HG03025 (cell line): ENCODE measurements at regions not wholly inside any gene's neighbourhood (a gene's known extent, or its start where the extent isn't known, plus 50 kb on each side); places are given as distances from the start of the nearest gene placed in this dataset.
"Not testable (repeated sequence)": the region's sequence is repeated elsewhere in the genome, so short reads cannot be mapped to it uniquely, and the experiment has no call there.

Source experiments
- ATAC-seq: cut with Tn5 transposase; IDR thresholded peaks from one replicate; pipeline ENCODE4 v1.9.1; 2021; ENCODE audit warnings: mild to moderate bottlenecking, moderate library complexity; ENCODE audit not compliant: unreplicated experiment, low FRiP score

GRCh38 chr2:66186537-66186936, 248.4 kb upstream of the MEIS1 start:
- no peak for ATAC-seq

GRCh38 chr2:66185497-66186054, 249.3 kb upstream of the MEIS1 start:
- no peak for ATAC-seq

GRCh38 chr2:66177128-66177796, 257.7 kb upstream of the MEIS1 start:
- not testable (repeated sequence) for ATAC-seq

DNA sequence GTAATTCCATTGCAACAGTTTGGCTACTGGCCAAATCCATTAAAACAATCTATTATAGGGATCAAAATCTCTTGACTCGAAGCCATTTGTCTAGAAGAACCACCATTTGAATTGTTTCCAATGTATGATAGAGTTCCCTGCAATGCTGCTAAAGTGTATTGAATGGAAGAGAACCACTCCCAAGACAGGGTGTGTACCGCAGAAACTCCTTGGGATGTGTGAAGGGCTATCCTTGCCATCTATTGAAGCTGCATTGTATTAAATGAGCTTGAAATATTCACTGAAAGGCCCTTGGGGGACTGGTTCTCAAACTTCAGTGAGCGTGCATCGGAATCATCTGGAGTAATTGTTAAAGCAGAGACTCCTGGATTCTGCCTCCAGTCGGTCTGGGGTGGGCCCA, 260.4 kb upstream of the MEIS1 start:
- no peak for ATAC-seq

DNA sequence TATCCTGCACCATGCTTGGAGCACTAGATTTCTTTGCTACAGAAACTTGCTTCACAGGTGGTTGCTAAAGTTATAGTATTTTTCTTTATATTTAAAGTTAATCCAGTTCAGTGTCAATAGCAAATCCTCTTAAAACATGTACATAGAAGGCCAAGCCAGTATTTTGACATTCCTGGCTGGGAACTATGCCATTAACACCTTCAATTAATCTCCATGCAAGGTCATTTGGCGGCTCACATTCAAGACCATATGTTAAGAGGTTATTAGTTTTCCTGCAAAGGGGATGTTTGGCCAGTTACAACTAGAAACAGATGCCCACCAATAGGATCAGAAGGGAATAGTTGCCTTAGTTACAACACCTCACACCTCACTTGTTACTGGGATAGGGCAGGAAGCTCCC, 261.3 kb upstream of the MEIS1 start:
- ATAC-seq = no peak

DNA sequence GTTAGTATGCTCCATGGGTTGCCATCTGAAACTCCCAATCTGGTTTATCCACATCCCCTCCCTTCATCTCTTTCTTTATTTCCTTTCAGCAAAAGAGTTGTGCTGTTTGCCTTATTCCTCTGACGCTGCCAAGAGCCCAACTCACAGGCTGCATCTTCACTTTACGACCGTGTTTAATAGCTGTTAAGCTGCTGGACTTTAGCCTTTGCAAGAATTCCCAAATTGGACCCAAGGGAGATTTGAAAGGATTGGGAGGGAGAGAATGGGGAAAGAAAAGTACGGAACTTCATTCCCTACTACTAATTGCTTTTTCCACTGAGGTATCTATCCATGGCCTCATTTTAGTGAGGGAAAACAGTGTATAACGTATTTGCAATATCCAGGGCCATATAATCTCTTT, 263.4 kb upstream of the MEIS1 start:
- ATAC-seq = no peak

- ATAC-seq = no peak
Observed at GRCh38 chr2:66170744-66171330, 264.1 kb upstream of the MEIS1 start.

DNA sequence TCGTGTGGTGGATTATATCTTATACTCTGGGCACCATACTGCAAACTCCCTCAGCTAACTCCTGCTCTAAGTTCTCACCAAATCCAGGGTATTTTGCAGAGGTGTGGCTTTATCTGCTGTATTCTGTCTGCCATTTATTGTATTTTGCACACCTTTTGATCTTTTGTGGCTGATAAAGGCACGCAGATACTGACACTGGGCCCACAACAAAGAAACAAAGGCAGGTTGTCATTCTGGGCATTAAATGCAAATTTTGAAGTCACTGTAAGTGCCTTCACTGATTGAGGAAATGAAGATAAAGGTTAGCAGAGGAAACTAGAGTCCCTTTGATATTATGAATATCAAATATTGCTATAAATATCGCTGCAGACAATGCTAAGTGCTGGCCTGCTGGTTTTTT, 265.8 kb upstream of the MEIS1 start:
- ATAC-seq = no peak

DNA sequence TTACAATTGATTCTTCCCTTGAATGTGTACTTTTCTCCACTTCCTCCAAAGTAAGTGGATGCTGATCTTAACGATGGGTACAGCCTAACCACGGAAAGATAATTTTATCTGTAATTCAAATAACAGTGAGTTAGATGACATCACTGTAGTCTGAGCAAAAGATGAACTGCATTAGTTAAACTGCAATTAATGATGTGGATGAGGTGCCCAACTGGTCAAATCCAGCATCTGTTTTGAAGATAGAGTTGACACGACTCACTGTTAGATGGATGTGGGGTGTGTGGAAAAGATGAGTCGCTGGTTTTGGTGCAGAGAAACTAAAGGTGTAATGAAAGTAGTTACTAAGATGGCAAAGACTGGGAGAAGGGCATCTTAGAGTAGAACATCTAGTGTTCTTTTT, 270.5 kb upstream of the MEIS1 start:
- ATAC-seq = no peak

- no peak for ATAC-seq
Observed at GRCh38 chr2:66156171-66156570, 278.8 kb upstream of the MEIS1 start.

DNA sequence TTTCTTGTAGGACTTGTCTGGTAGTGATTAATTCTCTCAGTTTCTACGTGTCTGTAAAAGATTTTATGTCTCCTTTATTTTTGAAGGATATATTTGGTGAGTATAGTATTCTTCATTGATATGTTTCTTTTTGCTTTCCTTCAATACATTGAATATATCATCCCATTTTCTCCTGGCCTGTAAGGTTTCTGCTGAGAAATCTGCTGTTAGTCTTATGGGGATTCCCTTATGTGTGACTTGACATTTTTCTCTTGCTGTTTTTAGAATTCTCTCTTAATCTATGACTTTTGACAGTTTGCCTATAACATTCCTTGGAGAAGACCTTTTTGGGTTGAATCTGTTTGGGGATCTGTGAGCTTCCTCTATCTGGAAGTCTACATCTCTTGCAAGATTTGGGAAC, 281.0 kb upstream of the MEIS1 start:
- ATAC-seq = no peak

DNA sequence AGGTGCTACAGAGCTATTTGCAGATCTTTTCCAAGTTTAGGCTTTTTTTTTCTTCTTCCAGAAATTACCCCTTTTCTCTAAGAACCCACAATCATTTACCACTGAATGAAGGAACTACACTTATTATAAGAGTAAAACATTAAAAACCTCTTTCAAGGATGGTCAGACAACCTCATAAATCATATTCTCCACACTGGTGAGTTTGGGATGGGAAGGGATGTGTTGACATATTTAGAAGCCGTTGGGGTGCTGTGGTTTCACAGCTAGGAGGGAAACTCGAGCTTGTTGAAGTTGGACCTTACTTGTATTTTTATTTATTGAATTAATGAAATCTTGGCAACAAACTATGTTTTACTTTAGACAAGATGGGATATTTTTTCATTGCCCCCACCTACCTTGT, 289.4 kb upstream of the MEIS1 start:
- ATAC-seq = no peak

DNA sequence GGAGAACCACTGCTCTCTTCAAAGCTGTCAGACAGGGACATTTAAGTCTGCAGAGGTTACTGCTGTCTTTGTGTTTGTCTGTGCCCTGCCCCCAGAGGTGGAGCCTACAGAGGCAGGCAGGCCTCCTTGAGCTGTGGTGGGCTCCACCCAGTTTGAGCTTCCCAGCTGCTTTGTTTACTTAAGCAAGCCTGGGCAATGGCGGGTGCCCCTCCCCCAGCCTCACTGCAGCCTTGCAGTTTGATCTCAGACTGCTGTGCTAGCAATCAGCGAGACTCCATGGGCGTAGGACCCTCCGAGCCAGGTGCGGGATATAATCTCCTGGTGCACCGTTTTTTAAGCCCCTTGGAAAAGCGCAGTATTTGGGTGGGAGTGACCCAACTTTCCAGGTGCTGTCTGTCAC, 290.6 kb upstream of the MEIS1 start:
- not testable (repeated sequence) for ATAC-seq

DNA sequence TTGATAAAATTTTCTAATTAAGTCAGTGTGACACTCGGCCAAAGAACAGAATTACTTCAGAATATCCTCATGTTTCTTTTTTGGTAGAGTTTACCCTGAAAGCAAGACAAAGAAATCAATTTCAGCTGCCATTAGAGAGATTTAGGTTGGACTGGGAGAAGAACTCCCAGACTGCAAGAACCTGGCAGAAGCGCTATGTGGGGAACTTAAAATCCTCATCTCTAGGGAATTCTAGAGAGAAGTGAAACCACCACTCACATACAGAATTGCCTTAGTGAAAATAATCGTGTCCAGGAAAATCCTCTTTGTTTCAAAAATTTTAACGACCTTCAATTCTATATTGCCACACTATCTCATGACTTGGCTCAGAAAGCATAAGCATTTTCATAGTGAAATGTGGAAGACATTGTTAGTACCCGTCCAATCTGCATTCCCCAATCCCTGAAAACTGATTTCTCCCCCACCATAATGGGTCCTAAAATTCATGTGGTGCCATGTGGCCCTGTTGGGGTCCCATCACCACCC, 297.3 kb upstream of the MEIS1 start:
- no peak for ATAC-seq

DNA sequence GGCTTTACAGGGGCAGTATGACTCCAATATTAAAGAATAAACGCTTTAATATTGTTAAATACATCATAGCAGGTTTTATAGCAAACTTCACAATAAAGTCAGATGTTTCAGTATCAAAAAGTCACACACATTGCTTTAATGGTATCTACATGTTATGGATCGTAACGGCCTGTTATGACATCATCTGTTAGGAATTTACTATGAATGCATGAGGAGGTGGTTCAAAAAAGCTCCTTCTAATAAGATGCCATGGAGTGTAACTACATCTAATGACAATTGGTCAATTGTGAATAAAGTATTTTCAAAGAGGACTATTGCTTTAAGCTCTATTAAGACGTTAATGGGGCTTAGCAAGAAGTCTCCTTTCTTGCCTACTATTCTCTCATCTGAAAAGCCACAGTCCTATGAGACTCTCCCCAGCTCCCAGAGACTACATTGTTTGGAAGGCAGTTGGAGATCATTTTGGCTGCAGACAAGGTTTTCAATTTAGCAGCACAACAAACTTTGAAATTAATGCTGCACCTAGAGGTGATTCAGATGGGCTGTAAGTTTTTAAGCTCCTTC, 300.7 kb upstream of the MEIS1 start:
- no peak for ATAC-seq

- no peak for ATAC-seq
Observed at GRCh38 chr2:66127656-66128055, 307.3 kb upstream of the MEIS1 start.

- no peak for ATAC-seq
Observed at GRCh38 chr2:66127061-66127460, 307.9 kb upstream of the MEIS1 start.

DNA sequence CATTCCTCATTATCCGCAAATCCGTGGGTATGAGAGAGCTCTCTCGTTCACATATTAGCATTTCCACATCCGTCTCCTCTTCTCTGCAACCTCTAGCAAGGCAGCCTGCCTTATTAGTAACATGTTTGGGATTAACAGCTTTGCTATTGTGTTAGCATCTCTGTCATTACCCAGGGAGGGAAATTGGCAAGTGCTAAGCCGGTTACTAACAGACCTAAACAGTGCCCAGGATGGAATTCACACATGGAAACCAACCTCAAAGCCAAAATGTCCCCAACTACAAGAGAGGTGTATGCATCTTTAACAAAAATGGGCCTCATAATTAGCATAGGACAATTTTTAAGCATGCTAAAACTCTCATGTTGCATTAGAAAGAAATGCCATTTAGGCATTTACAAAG, 309.0 kb upstream of the MEIS1 start:
- no peak for ATAC-seq

DNA sequence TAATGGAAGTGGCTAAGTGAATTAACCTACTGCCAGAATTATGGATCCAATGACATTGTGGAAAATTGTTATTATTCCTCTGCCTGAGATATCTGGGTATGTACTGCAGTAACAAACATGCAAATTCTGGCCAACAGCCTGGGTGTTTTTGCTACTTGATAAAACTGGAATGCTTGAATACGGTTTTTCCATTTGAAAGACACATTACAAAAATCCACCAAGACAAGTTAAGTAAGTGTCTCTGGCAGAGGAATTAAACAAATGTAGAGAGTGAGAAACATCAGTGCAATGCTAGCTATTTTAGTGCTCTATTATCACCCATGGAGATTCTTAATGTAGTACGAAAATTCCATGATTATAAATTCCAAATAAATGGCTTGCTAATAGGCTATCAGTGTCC, 312.4 kb upstream of the MEIS1 start:
- ATAC-seq = no peak

DNA sequence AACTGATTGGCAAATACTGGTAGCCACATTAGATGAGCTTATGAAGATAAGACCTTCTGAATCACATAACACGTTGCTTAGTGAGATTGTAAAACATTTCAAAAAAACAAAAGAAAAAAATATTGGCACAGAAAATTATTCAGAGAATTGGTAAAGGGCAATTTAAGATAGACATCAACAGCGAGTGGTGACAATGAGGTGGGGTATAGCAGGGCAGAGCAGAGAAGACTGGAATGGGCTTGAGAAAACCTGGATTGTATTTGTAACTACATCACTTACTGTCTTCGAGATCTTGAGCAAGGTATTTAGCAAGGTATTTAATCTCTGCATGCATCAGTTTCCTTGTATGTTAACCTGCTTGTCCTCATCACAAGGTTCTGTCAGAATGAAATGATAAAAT, 313.0 kb upstream of the MEIS1 start:
- ATAC-seq = no peak

- no peak for ATAC-seq
Observed at GRCh38 chr2:66113988-66114625, 320.8 kb upstream of the MEIS1 start.
